Breast epithelium (tissue), 4 donors: ENCODE measurements at regions not wholly inside any gene's neighbourhood (a gene's known extent, or its start where the extent isn't known, plus 50 kb on each side); places are given as distances from the start of the nearest gene placed in this dataset.
A peak's percentile ranks its signal among the peaks of the same experiment; 100 is the strongest.

Experiments
- DNase-seq, 2 donors: peaks; one replicate each; pipeline ENCODE4 v3.0.0-alpha.2; 2019; ENCODE audit warnings: low spot score in 2 of 2
- H3K27ac ChIP-seq, 2 donors: fragments of 200-600 bp; sonication (generic) in 1 of 2; one replicate each; pipeline ENCODE4 v1.5.1; 2016 to 2019; ENCODE audit warnings: mild to moderate bottlenecking in 1 of 2
- H3K27me3 ChIP-seq, 2 donors: fragments of 200-600 bp; sonication (generic) in 1 of 2; one replicate each; pipeline versions ENCODE4 v1.5.1 to v1.6.0; 2017 to 2019; ENCODE audit warnings: control low read depth in 1 of 2, mild to moderate bottlenecking in 1 of 2
- H3K36me3 ChIP-seq: fragments of 200-600 bp; one replicate; pipeline ENCODE4 v1.5.1; 2019
- H3K4me1 ChIP-seq, 2 donors: fragments of 200-600 bp; sonication (generic); one replicate each; pipeline ENCODE4 v1.5.1; 2016 to 2019; ENCODE audit warnings: control low read depth in 1 of 2
- H3K4me3 ChIP-seq, 3 donors: fragments of 200-600 bp; sonication (generic); 1 replicate in 2 of 3; 2 replicates in 1 of 3; pipeline ENCODE4 v1.5.1; 2016 to 2019; ENCODE audit warnings: mild to moderate bottlenecking in 3 of 3, moderate library complexity in 2 of 3
- H3K9me3 ChIP-seq, 2 donors: fragments of 200-600 bp; sonication (generic) in 1 of 2; one replicate each; pipeline ENCODE4 v1.5.1; 2016 to 2019; ENCODE audit warnings: control low read depth in 1 of 2
- CTCF ChIP-seq, 3 donors: fragments of 450-650 bp; IDR thresholded peaks; one replicate each; pipeline ENCODE4 v1.5.1; 2016 to 2017; ENCODE audit warnings: antibody characterized with exemption in 3 of 3, mild to moderate bottlenecking in 3 of 3, moderate library complexity in 3 of 3
- POLR2A ChIP-seq: fragments of 450-650 bp; IDR thresholded peaks from one replicate; pipeline ENCODE4 v1.6.1; 2016; ENCODE audit warnings: antibody characterized with exemption, mild to moderate bottlenecking, moderate library complexity
- POLR2AphosphoS5 ChIP-seq, 3 donors: sonication (generic); formaldehyde crosslinking; IDR thresholded peaks; one replicate each; pipeline ENCODE4 v1.6.1; 2017; ENCODE audit warnings: antibody characterized with exemption in 3 of 3
- intact Hi-C: fragments of 100-400 bp; cut with DNase I; formaldehyde crosslinking; loops from one replicate; pipeline ENCODE4 v1.15.1; 2023; ENCODE audit warnings: low total_unique reads

GRCh38 chrX:68930542-68931317 lies 101.9 kb downstream of the EFNB1 start:
- Histone ChIP-seq H3K27ac (peak overlapping the region in 1 of 2 donors; percentile 32), H3K4me1 (no peaks in the 10 kb centered on the region)
- intact Hi-C loops, result no loop called here

GRCh38 chrX:68929332-68930150 lies 100.7 kb downstream of the EFNB1 start:
- DNase-seq, result no peak
- H3K36me3 ChIP-seq, result no peaks in the 10 kb centered on the region
- TF ChIP-seq POLR2A, result no peak
- intact Hi-C loops, result no loop called here
- H3K27ac ChIP-seq, result peak overlapping the region in 1 of 2 donors; percentile 32
- no peaks in the 10 kb centered on the region for H3K4me1 ChIP-seq
- no peaks in the 10 kb centered on the region for H3K9me3 ChIP-seq
- H3K4me3 ChIP-seq, result no peak overlapping the region
- peaks cover 0 to 35% of the 10 kb centered on the region in 2 donors for H3K27me3 ChIP-seq

More at GRCh38 chrX:68930542-68931317, 101.9 kb downstream of the EFNB1 start:
- H3K36me3 ChIP-seq, result no peaks in the 10 kb centered on the region
- DNase-seq, result no peak
- TF ChIP-seq POLR2AphosphoS5 (IDR thresholded peaks at IDR 0.05) (no peak), POLR2A (no peak), CTCF (IDR thresholded peaks at IDR 0.05) (no peak)
- no peaks in the 10 kb centered on the region for H3K9me3 ChIP-seq
- H3K27me3 ChIP-seq, result peaks cover 0 to 32% of the 10 kb centered on the region in 2 donors
- H3K4me3 ChIP-seq, result no peak overlapping the region

- no peaks in the 10 kb centered on the region for H3K36me3 ChIP-seq
- H3K4me1 ChIP-seq, result no peaks in the 10 kb centered on the region
- H3K27me3 ChIP-seq, result peaks cover 0 to 38% of the 10 kb centered on the region in 2 donors
- TF ChIP-seq POLR2AphosphoS5 (IDR thresholded peaks at IDR 0.05), result no peak
- no peak for TF ChIP-seq CTCF (IDR thresholded peaks at IDR 0.05)
- no peak for TF ChIP-seq POLR2A
- H3K4me3 ChIP-seq, result no peak overlapping the region
- H3K27ac ChIP-seq, result no peak overlapping the region
- no peaks in the 10 kb centered on the region for H3K9me3 ChIP-seq
- DNase-seq, result no peak
- intact Hi-C loops, result no loop called here
Observed at GRCh38 chrX:68928401-68928800, 99.6 kb downstream of the EFNB1 start.

- H3K4me3 ChIP-seq, result no peak overlapping the region
- H3K4me1 ChIP-seq, result no peaks in the 10 kb centered on the region
- peaks cover 0 to 35% of the 10 kb centered on the region in 2 donors for H3K27me3 ChIP-seq
- TF ChIP-seq POLR2A, result no peak
- no peak for TF ChIP-seq POLR2AphosphoS5 (IDR thresholded peaks at IDR 0.05)
- TF ChIP-seq CTCF (IDR thresholded peaks at IDR 0.05), result no peak
- DNase-seq, result no peak
- no peaks in the 10 kb centered on the region for H3K36me3 ChIP-seq
- no peaks in the 10 kb centered on the region for H3K9me3 ChIP-seq
- H3K27ac ChIP-seq, result no peak overlapping the region
- intact Hi-C loops, result no loop called here
Observed at GRCh38 chrX:68927178-68927577, 98.4 kb downstream of the EFNB1 start.

- no peak overlapping the region for H3K27ac ChIP-seq
- peaks cover 0 to 41% of the 10 kb centered on the region in 2 donors for H3K27me3 ChIP-seq
- H3K4me1 ChIP-seq, result no peaks in the 10 kb centered on the region
- intact Hi-C loops, result no loop called here
- TF ChIP-seq POLR2AphosphoS5 (IDR thresholded peaks at IDR 0.05) (no peak), CTCF (IDR thresholded peaks at IDR 0.05) (no peak), POLR2A (no peak)
- no peak overlapping the region for H3K4me3 ChIP-seq
- no peak for DNase-seq
- no peaks in the 10 kb centered on the region for H3K9me3 ChIP-seq
- no peaks in the 10 kb centered on the region for H3K36me3 ChIP-seq
Observed at GRCh38 chrX:68923147-68923546, 94.3 kb downstream of the EFNB1 start.
